HG03558 (cell line): ENCODE measurements at regions not wholly inside any gene's neighbourhood (a gene's known extent, or its start where the extent isn't known, plus 50 kb on each side); places are given as distances from the start of the nearest gene placed in this dataset.
"Not testable (repeated sequence)": the region's sequence is repeated elsewhere in the genome, so short reads cannot be mapped to it uniquely, and the experiment has no call there.

Source experiments
- ATAC-seq: cut with Tn5 transposase; IDR thresholded peaks from one replicate; pipeline ENCODE4 v1.9.1; 2021; ENCODE audit warnings: moderate number of reproducible peaks; ENCODE audit not compliant: unreplicated experiment; ENCODE audit errors: extremely low read depth

DNA sequence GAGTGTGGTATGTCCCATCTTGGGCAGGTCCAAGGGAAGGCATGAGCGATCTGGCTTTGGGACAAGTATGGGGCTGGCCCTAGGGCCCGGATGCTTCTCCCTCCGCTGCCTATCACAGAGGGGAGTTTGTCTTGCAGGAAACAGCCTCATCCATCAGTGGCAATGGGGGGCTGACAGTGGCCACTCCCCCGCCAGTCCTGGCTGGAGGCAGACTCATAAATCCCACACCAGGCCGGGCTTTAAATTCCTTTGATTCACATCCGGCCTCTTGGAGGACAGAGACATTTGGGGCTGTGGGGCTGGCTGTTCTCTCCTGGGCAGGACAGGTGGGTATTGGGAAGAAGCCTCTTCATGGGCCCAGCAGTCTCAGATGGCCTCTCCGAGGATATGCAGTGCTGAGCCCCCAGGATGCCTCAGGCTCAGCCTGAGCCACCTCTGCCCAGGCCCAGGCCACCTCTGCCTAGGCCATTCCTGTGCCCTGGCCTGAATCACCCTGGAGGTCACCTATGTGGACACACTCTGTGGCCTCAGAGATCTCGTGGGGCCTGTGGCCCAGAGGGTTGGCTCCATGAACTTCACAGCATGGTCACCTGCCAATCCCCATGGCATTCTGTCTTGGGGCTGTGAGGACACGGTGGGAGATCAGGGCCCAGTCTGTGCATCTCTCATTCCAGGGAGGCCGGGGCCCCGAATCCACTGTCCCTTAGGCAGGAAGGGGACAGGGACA is 84.2 kb upstream of the GOLGA6L4 start:
- no peak for ATAC-seq

GRCh38 chr15:84152381-84152979 is 83.1 kb upstream of the GOLGA6L4 start:
- not testable (repeated sequence) for ATAC-seq

DNA sequence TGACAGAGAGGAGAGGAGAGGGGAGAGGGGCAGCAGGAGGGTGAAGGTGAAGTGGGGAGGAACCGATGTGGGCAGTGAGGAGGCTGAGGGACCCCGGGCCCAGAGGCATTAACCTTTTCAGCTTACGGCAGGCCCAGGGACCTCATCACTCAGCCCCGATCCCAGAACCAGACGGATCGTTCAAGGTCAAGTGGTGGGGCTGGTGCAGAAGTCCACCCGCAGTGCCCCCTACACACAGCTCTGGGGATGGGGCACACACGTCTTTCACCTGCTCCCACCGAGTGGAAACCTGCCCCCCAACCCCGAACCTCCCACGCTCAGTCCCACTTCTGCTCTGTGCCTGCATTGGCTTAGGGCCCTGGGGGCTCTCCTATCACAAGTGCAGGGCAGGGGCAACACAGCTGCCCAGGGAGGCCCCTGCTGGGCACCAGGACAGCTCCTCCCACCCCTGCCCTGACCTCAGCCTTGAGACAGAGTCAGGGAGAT is 81.9 kb upstream of the GOLGA6L4 start:
- ATAC-seq = not testable (repeated sequence)

GRCh38 chr15:84154314-84154713 is 81.3 kb upstream of the GOLGA6L4 start:
- ATAC-seq = not testable (repeated sequence)

DNA sequence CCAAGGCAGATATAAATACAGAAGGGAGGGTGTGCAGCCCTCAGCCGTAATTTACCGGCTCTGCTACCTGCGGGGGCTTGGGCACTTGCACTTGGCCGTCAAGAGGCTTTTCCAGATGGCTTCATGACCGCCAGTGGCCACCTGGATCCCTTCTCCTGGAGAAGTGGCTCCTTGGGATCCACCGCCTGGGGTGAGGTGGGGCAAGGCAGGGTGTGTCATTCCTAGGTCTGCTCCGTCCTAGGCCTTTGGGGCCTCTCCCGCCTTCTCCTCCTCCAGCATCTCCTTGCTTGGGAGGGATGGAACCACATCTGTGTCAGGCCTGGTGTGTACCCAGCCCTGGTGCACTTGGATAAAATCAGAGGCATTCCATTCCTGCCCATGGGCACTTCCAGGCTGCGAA is 80.8 kb upstream of the GOLGA6L4 start:
- ATAC-seq = not testable (repeated sequence)

- ATAC-seq = not testable (repeated sequence)
These were observed 79.6 kb upstream of the GOLGA6L4 start for GRCh38 chr15:84155792-84156587.

DNA sequence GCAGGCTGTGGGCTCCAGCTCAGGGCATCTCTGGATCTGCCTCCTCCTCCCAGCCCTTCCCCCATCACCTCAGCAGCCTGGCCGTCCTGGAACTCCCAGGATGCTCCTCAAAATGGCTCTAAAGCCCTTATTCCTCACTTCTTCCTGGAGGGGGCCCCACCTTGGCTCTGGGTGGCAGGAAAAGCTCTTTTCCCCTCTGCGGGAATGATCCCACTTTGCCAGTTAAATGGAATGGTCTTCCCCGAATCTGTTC is 79.1 kb upstream of the GOLGA6L4 start:
- not testable (repeated sequence) for ATAC-seq

DNA sequence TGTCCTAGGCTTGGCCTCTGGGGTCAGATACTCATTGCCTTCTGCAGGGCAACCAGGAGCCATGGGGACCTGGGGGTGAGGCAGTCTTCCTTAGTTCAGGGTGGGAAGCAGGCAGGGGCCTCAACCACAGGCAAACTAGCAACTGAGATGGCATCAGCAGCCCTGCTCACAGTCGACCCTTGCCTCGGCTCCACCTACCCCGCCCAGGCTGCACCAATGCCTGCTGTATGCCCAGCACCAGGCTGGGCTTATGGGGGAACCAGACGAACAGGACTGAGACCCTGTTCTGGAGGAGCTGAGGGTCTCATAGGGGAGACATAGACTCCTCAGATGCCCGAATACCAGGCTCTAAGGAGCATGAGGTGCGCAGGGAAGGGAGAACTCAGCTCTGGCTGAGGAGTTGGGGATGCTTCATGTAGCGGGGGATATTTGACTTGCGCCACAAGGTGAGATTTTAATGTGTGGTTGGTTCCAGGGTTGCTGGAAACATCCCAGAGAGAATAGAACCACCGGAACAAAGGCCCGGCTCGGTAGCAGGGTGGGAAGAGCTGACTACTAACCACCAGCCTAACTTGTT is 78.4 kb upstream of the GOLGA6L4 start:
- ATAC-seq = not testable (repeated sequence)

- not testable (repeated sequence) for ATAC-seq
These were observed 77.7 kb upstream of the GOLGA6L4 start for GRCh38 chr15:84157857-84158256.

- ATAC-seq = not testable (repeated sequence)
These were observed 76.0 kb upstream of the GOLGA6L4 start for GRCh38 chr15:84159346-84160269.

GRCh38 chr15:84164423-84165292 is 70.9 kb upstream of the GOLGA6L4 start:
- ATAC-seq = not testable (repeated sequence)

GRCh38 chr15:84170029-84170428 is 65.5 kb upstream of the GOLGA6L4 start:
- ATAC-seq = not testable (repeated sequence)

GRCh38 chr15:84173231-84173610 is 62.4 kb upstream of the GOLGA6L4 start:
- not testable (repeated sequence) for ATAC-seq
